ENCODE measurements at regions not wholly inside any gene's neighbourhood (a gene's known extent, or its start where the extent isn't known, plus 50 kb on each side); places are given as distances from the start of the nearest gene placed in this dataset.

GRCh38 chr18:1891641-1892040, 679.7 kb downstream of the METTL4 start:
- no peak overlapping the region for H3K27ac ChIP-seq
- TF ChIP-seq, protein P1, sequence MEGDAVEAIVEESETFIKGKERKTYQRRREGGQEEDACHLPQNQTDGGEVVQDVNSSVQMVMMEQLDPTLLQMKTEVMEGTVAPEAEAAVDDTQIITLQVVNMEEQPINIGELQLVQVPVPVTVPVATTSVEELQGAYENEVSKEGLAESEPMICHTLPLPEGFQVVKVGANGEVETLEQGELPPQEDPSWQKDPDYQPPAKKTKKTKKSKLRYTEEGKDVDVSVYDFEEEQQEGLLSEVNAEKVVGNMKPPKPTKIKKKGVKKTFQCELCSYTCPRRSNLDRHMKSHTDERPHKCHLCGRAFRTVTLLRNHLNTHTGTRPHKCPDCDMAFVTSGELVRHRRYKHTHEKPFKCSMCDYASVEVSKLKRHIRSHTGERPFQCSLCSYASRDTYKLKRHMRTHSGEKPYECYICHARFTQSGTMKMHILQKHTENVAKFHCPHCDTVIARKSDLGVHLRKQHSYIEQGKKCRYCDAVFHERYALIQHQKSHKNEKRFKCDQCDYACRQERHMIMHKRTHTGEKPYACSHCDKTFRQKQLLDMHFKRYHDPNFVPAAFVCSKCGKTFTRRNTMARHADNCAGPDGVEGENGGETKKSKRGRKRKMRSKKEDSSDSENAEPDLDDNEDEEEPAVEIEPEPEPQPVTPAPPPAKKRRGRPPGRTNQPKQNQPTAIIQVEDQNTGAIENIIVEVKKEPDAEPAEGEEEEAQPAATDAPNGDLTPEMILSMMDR (IDR thresholded peaks at IDR 0.05): no peak
- TF ChIP-seq ZFX (IDR thresholded peaks at IDR 0.05; ENCODE audit: borderline replicate concordance): no peak

DNA sequence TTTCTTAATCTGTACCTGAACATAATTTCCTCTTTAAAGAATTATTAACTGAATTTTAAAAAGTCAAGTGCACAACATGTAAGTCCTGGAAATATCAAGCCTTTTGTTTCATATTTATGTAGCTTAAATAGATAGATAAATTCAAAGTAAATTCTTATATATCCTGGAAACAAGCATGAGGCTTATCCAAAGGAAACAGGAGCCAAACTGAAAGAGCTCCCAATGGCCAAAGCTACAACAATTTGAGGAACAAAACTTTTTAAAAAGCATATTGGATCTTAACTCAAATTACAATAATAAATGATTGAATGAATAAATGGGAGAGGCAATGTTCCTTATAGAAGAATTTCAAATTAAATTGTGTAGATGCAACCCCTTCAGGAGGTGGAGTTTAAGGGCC, 679.1 kb downstream of the METTL4 start:
- TF ChIP-seq, protein P1 (IDR thresholded peaks at IDR 0.05): no peak
- no peak for TF ChIP-seq ZFX (IDR thresholded peaks at IDR 0.05; ENCODE audit: borderline replicate concordance)
- no peak overlapping the region for H3K27ac ChIP-seq

- no peak overlapping the region for H3K27ac ChIP-seq
- TF ChIP-seq, protein P1 (IDR thresholded peaks at IDR 0.05): no peak
- TF ChIP-seq ZFX (IDR thresholded peaks at IDR 0.05; ENCODE audit: borderline replicate concordance): no peak
These were observed 675.7 kb downstream of the METTL4 start for GRCh38 chr18:1895456-1896185.

- no peak for TF ChIP-seq ZFX (IDR thresholded peaks at IDR 0.05; ENCODE audit: borderline replicate concordance)
- TF ChIP-seq, protein P1 (IDR thresholded peaks at IDR 0.05): no peak
- no peak overlapping the region for H3K27ac ChIP-seq
These were observed 664.9 kb downstream of the METTL4 start for GRCh38 chr18:1906421-1906820.

DNA sequence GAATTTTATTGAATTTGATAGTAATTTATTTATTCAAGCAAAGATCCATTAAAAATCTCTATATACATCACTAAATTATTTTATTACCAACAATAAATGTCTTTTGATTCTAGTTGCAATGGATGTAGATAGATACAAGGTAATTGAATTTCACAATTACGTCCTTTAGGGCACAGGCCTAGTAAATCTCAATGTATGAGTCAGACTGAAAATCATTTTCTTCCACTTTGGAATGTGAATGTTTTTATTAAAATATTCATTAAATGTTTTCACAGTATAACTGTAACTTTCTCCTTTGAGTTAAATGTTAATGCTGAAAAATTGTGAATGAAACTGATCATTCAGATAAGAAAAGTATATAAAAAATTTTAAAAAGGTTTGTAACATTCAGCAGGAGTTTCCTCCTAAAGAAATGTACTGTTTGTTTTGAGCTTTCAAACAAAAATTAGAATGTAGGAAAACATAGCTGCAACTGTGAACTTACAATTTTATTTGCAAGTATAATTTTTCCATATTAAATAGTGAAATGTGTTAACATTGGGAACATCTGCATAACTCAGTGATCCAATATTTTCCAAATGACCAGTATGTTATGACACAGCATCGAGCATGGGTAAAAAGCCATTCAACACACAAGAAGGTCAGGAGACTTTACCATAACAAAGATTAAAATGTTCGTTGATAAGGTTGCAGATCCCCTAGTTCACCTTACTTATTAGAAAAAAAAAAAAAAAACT, 663.7 kb downstream of the METTL4 start:
- TF ChIP-seq ZFX (IDR thresholded peaks at IDR 0.05; ENCODE audit: borderline replicate concordance): no peak
- TF ChIP-seq, protein P1 (IDR thresholded peaks at IDR 0.05): no peak
- H3K27ac ChIP-seq: no peak overlapping the region

GRCh38 chr18:1914489-1914888, 656.8 kb downstream of the METTL4 start:
- TF ChIP-seq ZFX (IDR thresholded peaks at IDR 0.05; ENCODE audit: borderline replicate concordance): no peak
- TF ChIP-seq, protein P1 (IDR thresholded peaks at IDR 0.05): peak; percentile 66
- H3K27ac ChIP-seq: no peak overlapping the region

Data from 22Rv1 (cell line).